ENCODE measurements at regions not wholly inside any gene's neighbourhood (a gene's known extent, or its start where the extent isn't known, plus 50 kb on each side); places are given as distances from the start of the nearest gene placed in this dataset.
"Not testable (repeated sequence)": the region's sequence is repeated elsewhere in the genome, so short reads cannot be mapped to it uniquely, and the experiment has no call there.

GRCh38 chr16:58863042-58863441 is 128.9 kb upstream of the GOT2 start:
- no peak for DNase-seq (ENCODE audit: low read depth)
- H3K4me3 ChIP-seq (ENCODE audit: control insufficient read depth, low read depth, low read length): no peak overlapping the region
- TF ChIP-seq CTCF (conservative IDR thresholded peaks at IDR 0.05; ENCODE audit: control insufficient read depth, insufficient read depth, low read depth, low read length): no peak

GRCh38 chr16:58862334-58863021 is 128.4 kb upstream of the GOT2 start:
- TF ChIP-seq CTCF (conservative IDR thresholded peaks at IDR 0.05; ENCODE audit: control insufficient read depth, insufficient read depth, low read depth, low read length): no peak
- no peak overlapping the region for H3K4me3 ChIP-seq (ENCODE audit: control insufficient read depth, low read depth, low read length)
- no peak for DNase-seq (ENCODE audit: low read depth)

- no peak overlapping the region for H3K4me3 ChIP-seq (ENCODE audit: control insufficient read depth, low read depth, low read length)
- no peak for TF ChIP-seq CTCF (conservative IDR thresholded peaks at IDR 0.05; ENCODE audit: control insufficient read depth, insufficient read depth, low read depth, low read length)
- DNase-seq (ENCODE audit: low read depth): no peak
Measured at GRCh38 chr16:58859958-58860669, 126.0 kb upstream of the GOT2 start.

GRCh38 chr16:58858577-58858976 is 124.5 kb upstream of the GOT2 start:
- DNase-seq (ENCODE audit: low read depth); H3K4me3 ChIP-seq (ENCODE audit: control insufficient read depth, low read depth, low read length): not testable (repeated sequence)

GRCh38 chr16:58855291-58855863 is 121.3 kb upstream of the GOT2 start:
- TF ChIP-seq CTCF (conservative IDR thresholded peaks at IDR 0.05; ENCODE audit: control insufficient read depth, insufficient read depth, low read depth, low read length): no peak
- DNase-seq (ENCODE audit: low read depth): no peak

GRCh38 chr16:58853854-58854791 is 120.0 kb upstream of the GOT2 start:
- no peak for DNase-seq (ENCODE audit: low read depth)
- no peak overlapping the region for H3K4me3 ChIP-seq (ENCODE audit: control insufficient read depth, low read depth, low read length)
- TF ChIP-seq CTCF (conservative IDR thresholded peaks at IDR 0.05; ENCODE audit: control insufficient read depth, insufficient read depth, low read depth, low read length): no peak

More at GRCh38 chr16:58855291-58855863, 121.3 kb upstream of the GOT2 start:
- H3K4me3 ChIP-seq (ENCODE audit: control insufficient read depth, low read depth, low read length): no peak overlapping the region
